ENCODE measurements at regions not wholly inside any gene's neighbourhood (a gene's known extent, or its start where the extent isn't known, plus 50 kb on each side); places are given as distances from the start of the nearest gene placed in this dataset.

DNA sequence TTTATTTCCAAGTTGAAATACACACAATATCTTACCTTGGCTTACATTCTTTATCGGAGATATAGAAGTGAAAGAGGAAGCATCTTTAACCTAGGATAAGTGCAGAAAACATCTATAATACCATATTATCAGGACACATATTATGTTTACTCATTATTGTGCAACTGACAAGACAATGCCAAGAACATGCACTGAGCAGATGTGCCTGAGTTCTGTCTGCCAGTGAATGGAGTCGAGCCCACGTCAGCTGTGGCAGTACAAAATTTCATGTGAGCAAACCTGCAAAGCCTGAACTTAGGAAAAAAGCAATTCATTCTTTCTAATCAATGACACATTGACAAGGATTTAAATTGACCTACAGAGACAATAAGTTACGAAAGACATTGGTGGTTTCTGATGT lies 154.4 kb downstream of the AXIN2 start:
- H3K27me3 Mint-ChIP-seq (ENCODE audit: insufficient read depth), result peaks cover 5% of the 10 kb centered on the region
- H3K9me3 Mint-ChIP-seq, result no peaks in the 10 kb centered on the region

DNA sequence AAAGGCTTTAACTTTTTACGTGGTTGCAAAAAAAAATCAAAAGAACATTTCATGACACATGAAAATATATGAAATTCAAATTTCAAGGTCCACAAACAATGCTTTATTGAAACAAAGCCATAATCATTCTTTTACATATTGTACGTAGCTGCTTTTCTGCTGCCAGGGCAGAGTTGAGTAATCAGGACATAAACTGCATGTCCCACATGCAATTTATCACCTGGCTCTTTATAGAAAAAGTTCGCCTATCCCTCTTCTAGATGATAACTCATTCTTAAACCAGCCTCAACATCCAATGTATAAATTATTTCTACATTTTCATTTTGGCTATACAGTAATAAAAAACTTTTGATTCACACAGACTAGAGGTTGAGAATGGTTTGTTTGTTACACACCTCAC lies 154.9 kb downstream of the AXIN2 start:
- Mint-ChIP-seq H3K36me3 (ENCODE audit: low read depth) (no peaks in the 10 kb centered on the region), H3K9me3 (no peaks in the 10 kb centered on the region), H3K27me3 (ENCODE audit: insufficient read depth) (peaks cover 5% of the 10 kb centered on the region), H3K27ac (no peak overlapping the region), H3K4me1 (ENCODE audit: low read depth) (peaks cover 11% of the 10 kb centered on the region), H3K4me3 (no peak overlapping the region)
- DNase-seq, result no peak
- TF ChIP-seq, protein P1, sequence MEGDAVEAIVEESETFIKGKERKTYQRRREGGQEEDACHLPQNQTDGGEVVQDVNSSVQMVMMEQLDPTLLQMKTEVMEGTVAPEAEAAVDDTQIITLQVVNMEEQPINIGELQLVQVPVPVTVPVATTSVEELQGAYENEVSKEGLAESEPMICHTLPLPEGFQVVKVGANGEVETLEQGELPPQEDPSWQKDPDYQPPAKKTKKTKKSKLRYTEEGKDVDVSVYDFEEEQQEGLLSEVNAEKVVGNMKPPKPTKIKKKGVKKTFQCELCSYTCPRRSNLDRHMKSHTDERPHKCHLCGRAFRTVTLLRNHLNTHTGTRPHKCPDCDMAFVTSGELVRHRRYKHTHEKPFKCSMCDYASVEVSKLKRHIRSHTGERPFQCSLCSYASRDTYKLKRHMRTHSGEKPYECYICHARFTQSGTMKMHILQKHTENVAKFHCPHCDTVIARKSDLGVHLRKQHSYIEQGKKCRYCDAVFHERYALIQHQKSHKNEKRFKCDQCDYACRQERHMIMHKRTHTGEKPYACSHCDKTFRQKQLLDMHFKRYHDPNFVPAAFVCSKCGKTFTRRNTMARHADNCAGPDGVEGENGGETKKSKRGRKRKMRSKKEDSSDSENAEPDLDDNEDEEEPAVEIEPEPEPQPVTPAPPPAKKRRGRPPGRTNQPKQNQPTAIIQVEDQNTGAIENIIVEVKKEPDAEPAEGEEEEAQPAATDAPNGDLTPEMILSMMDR (IDR thresholded peaks at IDR 0.05), result no peak

More for the DNA sequence above, 154.4 kb downstream of the AXIN2 start:
- Mint-ChIP-seq H3K27ac (no peak overlapping the region), H3K4me1 (ENCODE audit: low read depth) (peaks cover 11% of the 10 kb centered on the region), H3K4me3 (no peak overlapping the region), H3K36me3 (ENCODE audit: low read depth) (no peaks in the 10 kb centered on the region)
- TF ChIP-seq, protein P1 (IDR thresholded peaks at IDR 0.05), result no peak
- no peak for DNase-seq

DNA sequence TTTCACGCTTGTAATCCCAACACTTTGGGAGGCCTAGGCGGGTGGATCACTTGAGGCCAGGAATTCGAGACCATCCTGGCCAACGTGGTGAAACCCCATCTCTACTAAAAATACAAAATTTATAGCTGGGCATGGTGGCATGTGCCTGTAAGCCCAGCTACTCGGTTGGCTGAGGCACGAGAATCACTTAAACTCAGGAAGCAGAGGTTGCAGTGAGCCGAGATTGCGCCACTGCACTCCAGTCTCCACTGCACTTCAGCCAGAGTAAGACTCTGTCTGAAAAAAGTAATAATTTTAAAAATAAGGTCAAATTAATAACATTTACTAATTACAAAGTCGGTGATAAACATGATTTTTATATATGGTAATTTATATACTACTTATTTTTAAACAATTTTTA lies 155.9 kb downstream of the AXIN2 start:
- TF ChIP-seq, protein P1 (IDR thresholded peaks at IDR 0.05), result no peak

DNA sequence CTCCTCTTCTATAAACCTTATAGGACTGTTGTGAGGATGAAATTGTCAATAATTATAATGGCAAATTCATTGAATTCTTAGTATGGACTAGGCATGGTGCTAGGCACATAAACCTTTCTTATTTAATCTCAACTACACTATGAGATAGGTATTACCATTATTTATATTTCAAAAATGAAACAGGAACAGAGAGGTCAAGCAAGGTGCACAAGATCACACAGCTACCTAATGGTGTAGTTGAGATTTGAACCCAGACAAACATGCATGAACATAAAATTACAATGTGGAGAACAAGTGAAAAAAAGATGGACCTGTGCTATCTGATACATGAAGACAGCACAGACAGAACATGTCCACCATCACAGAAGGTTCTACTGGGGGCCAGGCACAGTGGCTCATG lies 156.7 kb downstream of the AXIN2 start:
- no peak overlapping the region for H3K27ac Mint-ChIP-seq
- DNase-seq, result no peak
- no peaks in the 10 kb centered on the region for H3K36me3 Mint-ChIP-seq (ENCODE audit: low read depth)
- TF ChIP-seq, protein P1 (IDR thresholded peaks at IDR 0.05), result no peak
- H3K4me3 Mint-ChIP-seq, result no peak overlapping the region
- no peaks in the 10 kb centered on the region for H3K9me3 Mint-ChIP-seq
- H3K27me3 Mint-ChIP-seq (ENCODE audit: insufficient read depth), result peaks cover 8% of the 10 kb centered on the region
- peaks cover 10% of the 10 kb centered on the region for H3K4me1 Mint-ChIP-seq (ENCODE audit: low read depth)

More for the DNA sequence above, 155.9 kb downstream of the AXIN2 start:
- no peaks in the 10 kb centered on the region for H3K36me3 Mint-ChIP-seq (ENCODE audit: low read depth)
- peaks cover 11% of the 10 kb centered on the region for H3K4me1 Mint-ChIP-seq (ENCODE audit: low read depth)
- peaks cover 8% of the 10 kb centered on the region for H3K27me3 Mint-ChIP-seq (ENCODE audit: insufficient read depth)
- no peak overlapping the region for H3K4me3 Mint-ChIP-seq
- H3K9me3 Mint-ChIP-seq, result no peaks in the 10 kb centered on the region
- no peak overlapping the region for H3K27ac Mint-ChIP-seq
- DNase-seq, result no peak

DNA sequence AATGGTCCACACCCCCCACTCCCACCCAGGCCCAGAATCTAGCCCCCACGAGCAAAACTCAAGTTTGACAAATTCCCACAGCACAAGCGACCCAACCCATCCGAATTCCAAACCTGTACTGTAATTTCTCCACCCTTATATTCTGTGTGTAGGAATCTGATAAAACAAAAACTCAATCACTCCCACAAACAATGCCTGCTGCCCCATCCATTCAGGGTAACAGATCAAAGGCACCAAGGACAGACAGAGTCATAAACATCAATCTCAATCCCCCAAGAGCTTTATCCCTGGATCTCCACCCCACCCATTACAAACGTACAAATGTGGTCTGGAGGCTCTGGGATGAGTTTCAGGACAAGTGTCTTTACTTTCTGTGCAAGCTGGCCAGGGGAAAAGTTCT lies 157.8 kb downstream of the AXIN2 start:
- Mint-ChIP-seq H3K9me3 (no peaks in the 10 kb centered on the region), H3K4me3 (no peak overlapping the region), H3K27me3 (ENCODE audit: insufficient read depth) (peaks cover 8% of the 10 kb centered on the region), H3K4me1 (ENCODE audit: low read depth) (no peaks in the 10 kb centered on the region), H3K36me3 (ENCODE audit: low read depth) (no peaks in the 10 kb centered on the region), H3K27ac (no peak overlapping the region)
- TF ChIP-seq, protein P1 (IDR thresholded peaks at IDR 0.05), result no peak
- DNase-seq, result no peak
